Right atrium auricular region (tissue), 2 donors: ENCODE measurements at regions not wholly inside any gene's neighbourhood (a gene's known extent, or its start where the extent isn't known, plus 50 kb on each side); places are given as distances from the start of the nearest gene placed in this dataset.

ENCODE experiments used
- DNase-seq: peaks from one replicate; pipeline ENCODE4 v3.0.0-alpha.2; 2019; ENCODE audit warnings: low spot score
- H3K27ac ChIP-seq, 2 donors: fragments of 200-600 bp; sonication (generic); 1 replicate in 1 of 2; 2 replicates in 1 of 2; pipeline ENCODE4 v1.5.1; 2016 to 2019
- H3K27me3 ChIP-seq, 2 donors: fragments of 200-600 bp; sonication (generic); one replicate each; pipeline versions ENCODE4 v1.5.1 to v1.6.0; 2017 to 2019
- H3K36me3 ChIP-seq: fragments of 200-600 bp; sonication (generic); one replicate; pipeline ENCODE4 v1.5.1; 2016
- H3K4me1 ChIP-seq, 2 donors: fragments of 200-600 bp; sonication (generic); one replicate each; pipeline versions ENCODE4 v1.5.1 to v1.6.0; 2017 to 2019
- H3K4me3 ChIP-seq, 2 donors: fragments of 200-600 bp; sonication (generic); 1 replicate in 1 of 2; 2 replicates in 1 of 2; pipeline ENCODE4 v1.5.1; 2017 to 2019; ENCODE audit warnings: mild to moderate bottlenecking in 1 of 2, moderate library complexity in 1 of 2
- H3K9me3 ChIP-seq, 2 donors: fragments of 200-600 bp; sonication (generic); one replicate each; pipeline ENCODE4 v1.5.1; 2019
- CTCF ChIP-seq, 2 donors: fragments of 200-600 bp; sonication (generic); IDR thresholded peaks; one replicate each; pipeline ENCODE4 v1.5.1; 2019; ENCODE audit warnings: antibody characterized with exemption in 2 of 2

- Histone ChIP-seq H3K9me3 (no peaks in the 10 kb centered on the region), H3K4me1 (no peaks in the 10 kb centered on the region), H3K27me3 (no peaks in the 10 kb centered on the region), H3K36me3 (no peaks in the 10 kb centered on the region), H3K4me3 (no peak overlapping the region), H3K27ac (no peak overlapping the region)
- no peak for DNase-seq
- no peak for TF ChIP-seq CTCF (IDR thresholded peaks at IDR 0.05)
These were observed 927.4 kb downstream of the DNAJB9 start for GRCh38 chr7:109497053-109497452.

- TF ChIP-seq CTCF (IDR thresholded peaks at IDR 0.05), result no peak
These were observed 928.5 kb downstream of the DNAJB9 start for GRCh38 chr7:109498131-109498530.

GRCh38 chr7:109503421-109503820 is 933.7 kb downstream of the DNAJB9 start:
- no peak for TF ChIP-seq CTCF (IDR thresholded peaks at IDR 0.05)
- no peaks in the 10 kb centered on the region for H3K27me3 ChIP-seq
- H3K36me3 ChIP-seq, result no peaks in the 10 kb centered on the region
- no peak for DNase-seq
- H3K9me3 ChIP-seq, result no peaks in the 10 kb centered on the region
- no peak overlapping the region for H3K4me3 ChIP-seq
- H3K27ac ChIP-seq, result no peak overlapping the region
- H3K4me1 ChIP-seq, result no peaks in the 10 kb centered on the region

More at GRCh38 chr7:109498131-109498530, 928.5 kb downstream of the DNAJB9 start:
- Histone ChIP-seq H3K27me3 (no peaks in the 10 kb centered on the region), H3K9me3 (no peaks in the 10 kb centered on the region), H3K4me3 (no peak overlapping the region), H3K4me1 (no peaks in the 10 kb centered on the region), H3K27ac (no peak overlapping the region), H3K36me3 (no peaks in the 10 kb centered on the region)
- no peak for DNase-seq

GRCh38 chr7:109522585-109522984 is 952.9 kb downstream of the DNAJB9 start:
- Histone ChIP-seq H3K4me3 (no peak overlapping the region), H3K4me1 (no peaks in the 10 kb centered on the region), H3K27ac (no peak overlapping the region), H3K9me3 (no peaks in the 10 kb centered on the region), H3K27me3 (no peaks in the 10 kb centered on the region), H3K36me3 (no peaks in the 10 kb centered on the region)
- no peak for TF ChIP-seq CTCF (IDR thresholded peaks at IDR 0.05)
- no peak for DNase-seq

- Histone ChIP-seq H3K4me3 (no peak overlapping the region), H3K9me3 (no peaks in the 10 kb centered on the region), H3K27ac (no peak overlapping the region), H3K27me3 (no peaks in the 10 kb centered on the region), H3K4me1 (no peaks in the 10 kb centered on the region), H3K36me3 (no peaks in the 10 kb centered on the region)
- no peak for TF ChIP-seq CTCF (IDR thresholded peaks at IDR 0.05)
- DNase-seq, result no peak
These were observed 958.2 kb downstream of the DNAJB9 start for GRCh38 chr7:109527833-109528232.

GRCh38 chr7:109529712-109530111 is 960.0 kb downstream of the DNAJB9 start:
- DNase-seq, result no peak
- Histone ChIP-seq H3K4me3 (no peak overlapping the region), H3K36me3 (no peaks in the 10 kb centered on the region), H3K4me1 (no peaks in the 10 kb centered on the region), H3K27ac (no peak overlapping the region), H3K9me3 (no peaks in the 10 kb centered on the region), H3K27me3 (no peaks in the 10 kb centered on the region)
- TF ChIP-seq CTCF (IDR thresholded peaks at IDR 0.05), result no peak
